HL-60 (cell line): ENCODE measurements at regions not wholly inside any gene's neighbourhood (a gene's known extent, or its start where the extent isn't known, plus 50 kb on each side); places are given as distances from the start of the nearest gene placed in this dataset.

Experiments
- CTCF ChIP-seq: IDR thresholded peaks from one replicate; pipeline ENCODE4 v1.5.1; 2011; ENCODE audit warnings: low read length, control low read depth, inconsistent platforms; ENCODE audit not compliant: insufficient read depth
- POLR2AphosphoS5 ChIP-seq: IDR thresholded peaks from 2 replicates; pipeline ENCODE4 v1.6.1; 2012; ENCODE audit warnings: low read depth

- TF ChIP-seq CTCF, result no peak
- no peak for TF ChIP-seq POLR2AphosphoS5
These were observed 609.3 kb upstream of the IGFBP7 start for GRCh38 chr4:57719456-57719855.
